ENCODE measurements at regions not wholly inside any gene's neighbourhood (a gene's known extent, or its start where the extent isn't known, plus 50 kb on each side); places are given as distances from the start of the nearest gene placed in this dataset.

DNA sequence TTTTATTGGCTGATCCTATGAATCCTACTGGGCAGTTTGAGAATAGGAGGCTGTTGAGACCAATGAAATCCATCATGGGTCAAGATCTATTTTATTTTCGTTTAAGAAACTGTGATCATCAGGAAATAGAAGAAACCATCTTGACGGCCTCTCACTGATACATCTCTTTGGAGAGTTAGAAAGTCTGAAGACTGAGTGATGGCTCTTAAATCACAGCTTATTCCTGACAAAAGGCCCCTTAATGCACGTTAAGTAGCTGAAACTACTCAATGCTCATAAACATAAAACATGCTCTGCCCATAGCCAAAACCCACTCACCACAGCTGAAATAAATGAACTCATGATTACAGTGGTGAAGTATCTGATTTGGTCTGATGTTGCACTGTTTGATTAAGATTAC, 784.5 kb upstream of the NEGR1 start:
- TF ChIP-seq CTCF (IDR thresholded peaks at IDR 0.05) (no peak), POLR2A (IDR thresholded peaks at IDR 0.05) (no peak)

Measured in testis (tissue), 2 donors.